CD8-positive, alpha-beta memory T cell (primary cell): ENCODE measurements at regions not wholly inside any gene's neighbourhood (a gene's known extent, or its start where the extent isn't known, plus 50 kb on each side); places are given as distances from the start of the nearest gene placed in this dataset.

ENCODE experiments used
- CTCF ChIA-PET: fragments of 350-600 bp; sonication (Branson Sonifier 250); formaldehyde crosslinking; loops from one replicate; lab custom pipeline; 2021; ENCODE audit warnings: antibody characterized with exemption; lab: Charles Lee
- POLR2A ChIA-PET: fragments of 350-600 bp; sonication (Branson Sonifier 250); formaldehyde crosslinking; loops from one replicate; lab custom pipeline; 2021; ENCODE audit warnings: antibody characterized with exemption; lab: Charles Lee
- DNase-seq, 5 donors: peaks; one replicate each; pipeline versions ENCODE4 v3.0.0 to v3.0.0-alpha.2; 2020 to 2022; ENCODE audit warnings: mixed read lengths in 1 of 5
- H3K27ac ChIP-seq: one replicate; pipeline ENCODE4 v1.7.0; 2013; ENCODE audit warnings: low read depth, mild to moderate bottlenecking, low read length, moderate library complexity
- H3K27me3 ChIP-seq: 2 replicates; pipeline ENCODE4 v1.7.0; 2013; ENCODE audit warnings: low read length, mild to moderate bottlenecking; ENCODE audit not compliant: insufficient read depth, poor library complexity, severe bottlenecking
- H3K36me3 ChIP-seq: 2 replicates; pipeline ENCODE4 v1.7.0; 2013; ENCODE audit warnings: mild to moderate bottlenecking, low read length, moderate library complexity; ENCODE audit not compliant: insufficient read depth
- H3K4me1 ChIP-seq: 2 replicates; pipeline ENCODE4 v1.7.0; 2013; ENCODE audit warnings: mild to moderate bottlenecking, low read length, moderate library complexity; ENCODE audit not compliant: insufficient read depth
- H3K4me3 ChIP-seq: 2 replicates; pipeline ENCODE4 v1.7.0; 2013; ENCODE audit warnings: mild to moderate bottlenecking, low read length
- H3K9me3 ChIP-seq: 2 replicates; pipeline ENCODE4 v1.7.0; 2013; ENCODE audit warnings: mild to moderate bottlenecking, low read length
- H3K27ac Mint-ChIP-seq, 8 donors: one replicate each; pipeline ENCODE4 v1.8.0; 2020 to 2021; ENCODE audit warnings: mixed read lengths in 8 of 8, mild to moderate bottlenecking in 6 of 8, inconsistent platforms in 3 of 8, moderate library complexity in 3 of 8
- H3K27me3 Mint-ChIP-seq, 2 donors: one replicate each; pipeline ENCODE4 v1.8.0; 2020 to 2021; ENCODE audit warnings: mixed read lengths in 2 of 2, mild to moderate bottlenecking in 1 of 2, moderate library complexity in 1 of 2
- H3K36me3 Mint-ChIP-seq, 3 donors: one replicate each; pipeline ENCODE4 v1.8.0; 2020 to 2021; ENCODE audit warnings: mixed read lengths in 3 of 3, inconsistent platforms in 1 of 3, mild to moderate bottlenecking in 1 of 3
- H3K4me1 Mint-ChIP-seq, 3 donors: one replicate each; pipeline ENCODE4 v1.8.0; 2020 to 2021; ENCODE audit warnings: mixed read lengths in 3 of 3, inconsistent platforms in 1 of 3, mild to moderate bottlenecking in 1 of 3
- H3K4me3 Mint-ChIP-seq, 7 donors: one replicate each; pipeline ENCODE4 v1.8.0; 2020 to 2021; ENCODE audit warnings: mixed read lengths in 7 of 7, mild to moderate bottlenecking in 6 of 7, moderate library complexity in 4 of 7, inconsistent platforms in 2 of 7
- H3K9me3 Mint-ChIP-seq, 5 donors: one replicate each; pipeline ENCODE4 v1.8.0; 2020 to 2022; ENCODE audit warnings: mixed read lengths in 5 of 5, mild to moderate bottlenecking in 3 of 5, moderate library complexity in 2 of 5, inconsistent platforms in 1 of 5

- Histone ChIP-seq H3K4me1 (no peaks in the 10 kb centered on the region), H3K27ac (no peak overlapping the region), H3K27me3 (no peaks in the 10 kb centered on the region), H3K9me3 (no peaks in the 10 kb centered on the region), H3K36me3 (no peaks in the 10 kb centered on the region), H3K4me3 (no peak overlapping the region)
- Mint-ChIP-seq H3K27ac (no peak overlapping the region), H3K4me1 (no peaks in the 10 kb centered on the region), H3K27me3 (no peaks in the 10 kb centered on the region), H3K9me3 (peaks cover 0 to 7% (median 0%) of the 10 kb centered on the region in 5 donors), H3K36me3 (no peaks in the 10 kb centered on the region), H3K4me3 (no peak overlapping the region)
- DNase-seq = no peak
- POLR2A ChIA-PET = no interaction called here
- CTCF ChIA-PET = no interaction called here
Observed at GRCh38 chr13:105547851-105548250, 987.6 kb downstream of the EFNB2 start.

DNA sequence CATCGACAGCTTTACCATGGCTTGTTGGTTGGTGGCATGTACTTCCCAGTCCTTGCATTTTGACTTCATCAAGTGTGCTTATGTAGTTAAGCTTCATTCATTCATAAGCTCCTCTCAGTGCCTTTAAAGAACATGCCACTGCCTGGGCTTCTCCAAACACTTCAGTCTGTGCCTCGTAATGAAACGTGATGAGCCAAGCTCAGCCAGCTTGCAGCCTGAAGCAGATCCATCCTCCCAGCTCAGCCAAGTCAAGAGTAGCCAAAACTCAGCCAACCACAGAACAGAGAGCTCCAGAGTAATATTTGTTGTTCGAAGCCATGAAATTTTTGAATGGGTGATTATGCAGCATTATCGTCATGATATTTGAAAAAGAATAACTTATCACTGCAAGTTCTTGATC lies 989.7 kb downstream of the EFNB2 start:
- Mint-ChIP-seq H3K9me3 (peaks cover 0 to 7% (median 0%) of the 10 kb centered on the region in 5 donors), H3K4me3 (no peak overlapping the region), H3K27ac (no peak overlapping the region), H3K36me3 (no peaks in the 10 kb centered on the region), H3K27me3 (no peaks in the 10 kb centered on the region), H3K4me1 (no peaks in the 10 kb centered on the region)
- Histone ChIP-seq H3K27me3 (no peaks in the 10 kb centered on the region), H3K4me3 (no peak overlapping the region), H3K36me3 (no peaks in the 10 kb centered on the region), H3K27ac (no peak overlapping the region), H3K9me3 (no peaks in the 10 kb centered on the region), H3K4me1 (no peaks in the 10 kb centered on the region)
- CTCF ChIA-PET = no interaction called here
- POLR2A ChIA-PET = no interaction called here
- DNase-seq = no peak

DNA sequence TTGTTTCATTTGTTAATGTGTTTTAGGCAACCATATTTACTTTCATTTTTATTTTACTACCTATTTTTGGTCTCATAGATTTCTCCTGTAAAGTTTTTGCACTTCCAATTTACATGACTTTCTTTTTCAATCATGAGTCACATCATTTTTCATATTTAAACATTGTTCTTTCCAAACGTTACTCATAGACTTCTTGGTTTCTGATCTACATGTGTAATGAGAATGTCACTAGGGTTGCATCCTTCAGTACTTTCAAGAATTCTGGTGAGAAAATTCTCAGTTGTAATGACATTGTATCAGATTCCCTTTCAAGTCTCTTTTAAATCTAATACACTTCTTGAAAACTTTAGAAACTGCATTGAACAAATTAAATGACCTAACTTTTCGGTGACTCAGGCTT lies 991.7 kb downstream of the EFNB2 start:
- H3K27ac Mint-ChIP-seq = no peak overlapping the region
- Histone ChIP-seq H3K27me3 (no peaks in the 10 kb centered on the region), H3K4me1 (no peaks in the 10 kb centered on the region), H3K4me3 (no peak overlapping the region), H3K36me3 (no peaks in the 10 kb centered on the region), H3K9me3 (no peaks in the 10 kb centered on the region), H3K27ac (no peak overlapping the region)
- no peaks in the 10 kb centered on the region for H3K27me3 Mint-ChIP-seq
- no peak for DNase-seq
- ChIA-PET CTCF (no interaction called here), POLR2A (no interaction called here)
- no peaks in the 10 kb centered on the region for H3K4me1 Mint-ChIP-seq
- no peak overlapping the region for H3K4me3 Mint-ChIP-seq
- H3K36me3 Mint-ChIP-seq = no peaks in the 10 kb centered on the region
- peaks cover 0 to 7% (median 0%) of the 10 kb centered on the region in 5 donors for H3K9me3 Mint-ChIP-seq

DNA sequence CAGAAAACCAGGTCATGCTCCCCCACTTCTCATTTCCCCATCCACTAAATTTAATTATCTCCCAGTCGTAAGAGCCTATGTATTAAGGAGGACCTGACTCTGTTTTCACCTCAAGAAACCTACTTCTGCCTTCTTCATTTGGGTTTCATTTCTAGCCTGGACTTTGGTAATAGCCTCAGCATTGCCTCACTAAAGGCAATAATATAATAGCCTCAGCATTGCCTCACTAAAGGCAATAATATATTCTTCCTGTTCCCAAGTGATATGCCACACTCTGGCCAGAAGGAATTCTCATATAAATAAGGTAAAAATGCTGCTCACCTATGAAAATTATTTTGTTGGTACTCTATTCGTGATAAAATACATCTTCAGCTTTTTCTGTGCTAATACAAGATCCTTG lies 993.9 kb downstream of the EFNB2 start:
- CTCF ChIA-PET = no interaction called here
- H3K36me3 Mint-ChIP-seq = no peaks in the 10 kb centered on the region
- H3K36me3 ChIP-seq = no peaks in the 10 kb centered on the region
- no peak overlapping the region for H3K4me3 ChIP-seq
- H3K4me1 Mint-ChIP-seq = no peaks in the 10 kb centered on the region
- H3K27me3 Mint-ChIP-seq = no peaks in the 10 kb centered on the region
- no peaks in the 10 kb centered on the region for H3K27me3 ChIP-seq
- no peak for DNase-seq
- no peak overlapping the region for H3K27ac Mint-ChIP-seq
- peaks cover 0 to 7% (median 0%) of the 10 kb centered on the region in 5 donors for H3K9me3 Mint-ChIP-seq
- no peak overlapping the region for H3K27ac ChIP-seq
- no peaks in the 10 kb centered on the region for H3K4me1 ChIP-seq
- no peaks in the 10 kb centered on the region for H3K9me3 ChIP-seq
- POLR2A ChIA-PET = no interaction called here
- H3K4me3 Mint-ChIP-seq = no peak overlapping the region

GRCh38 chr13:105538346-105538745 lies 997.1 kb downstream of the EFNB2 start:
- Histone ChIP-seq H3K36me3 (no peaks in the 10 kb centered on the region), H3K9me3 (no peaks in the 10 kb centered on the region), H3K27me3 (no peaks in the 10 kb centered on the region), H3K27ac (no peak overlapping the region), H3K4me3 (no peak overlapping the region), H3K4me1 (no peaks in the 10 kb centered on the region)
- Mint-ChIP-seq H3K9me3 (no peaks in the 10 kb centered on the region), H3K27me3 (no peaks in the 10 kb centered on the region), H3K4me3 (no peak overlapping the region), H3K27ac (no peak overlapping the region), H3K36me3 (no peaks in the 10 kb centered on the region), H3K4me1 (no peaks in the 10 kb centered on the region)
- POLR2A ChIA-PET = no interaction called here
- DNase-seq = no peak
- CTCF ChIA-PET = no interaction called here

- no peak for DNase-seq
- Histone ChIP-seq H3K27me3 (no peaks in the 10 kb centered on the region), H3K4me3 (no peak overlapping the region), H3K27ac (no peak overlapping the region), H3K9me3 (no peaks in the 10 kb centered on the region), H3K4me1 (no peaks in the 10 kb centered on the region), H3K36me3 (no peaks in the 10 kb centered on the region)
- H3K4me3 Mint-ChIP-seq = no peak overlapping the region
- no peaks in the 10 kb centered on the region for H3K36me3 Mint-ChIP-seq
- ChIA-PET POLR2A (no interaction called here), CTCF (no interaction called here)
- peaks cover 0 to 6% (median 0%) of the 10 kb centered on the region in 5 donors for H3K9me3 Mint-ChIP-seq
- H3K27ac Mint-ChIP-seq = no peak overlapping the region
- H3K4me1 Mint-ChIP-seq = no peaks in the 10 kb centered on the region
- no peaks in the 10 kb centered on the region for H3K27me3 Mint-ChIP-seq
Observed at GRCh38 chr13:105537113-105537512, 998.3 kb downstream of the EFNB2 start.

GRCh38 chr13:105530468-105530867 lies 1005.0 kb downstream of the EFNB2 start:
- no peak for DNase-seq
- no peak overlapping the region for H3K27ac Mint-ChIP-seq
- H3K4me1 Mint-ChIP-seq = no peaks in the 10 kb centered on the region
- no peaks in the 10 kb centered on the region for H3K27me3 Mint-ChIP-seq
- H3K4me3 ChIP-seq = no peak overlapping the region
- H3K9me3 Mint-ChIP-seq = peaks cover 0 to 9% (median 2%) of the 10 kb centered on the region in 5 donors
- H3K36me3 Mint-ChIP-seq = no peaks in the 10 kb centered on the region
- no peaks in the 10 kb centered on the region for H3K9me3 ChIP-seq
- H3K4me1 ChIP-seq = no peaks in the 10 kb centered on the region
- H3K4me3 Mint-ChIP-seq = no peak overlapping the region
- CTCF ChIA-PET = no interaction called here
- H3K27me3 ChIP-seq = no peaks in the 10 kb centered on the region
- H3K36me3 ChIP-seq = no peaks in the 10 kb centered on the region
- POLR2A ChIA-PET = no interaction called here
- no peak overlapping the region for H3K27ac ChIP-seq

DNA sequence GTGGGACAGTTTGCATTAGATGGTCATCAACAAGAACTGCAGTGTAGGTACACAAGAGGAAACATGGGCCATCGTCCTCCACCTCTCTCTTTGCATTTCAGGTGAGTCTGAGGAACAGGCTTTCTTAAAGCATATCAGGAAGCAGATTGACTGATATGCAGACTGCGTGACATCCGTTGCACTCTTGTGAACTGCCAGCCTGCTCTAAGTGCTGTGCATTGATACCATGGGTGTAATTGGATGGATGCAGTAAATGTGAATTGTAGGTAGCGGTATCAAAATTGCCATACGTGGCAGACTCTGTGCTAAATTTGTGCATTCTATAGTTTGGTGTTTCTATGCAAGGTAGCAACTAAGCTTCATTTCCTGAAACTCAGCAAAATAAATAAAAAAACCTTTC lies 1008.3 kb downstream of the EFNB2 start:
- H3K4me1 Mint-ChIP-seq = no peaks in the 10 kb centered on the region
- Histone ChIP-seq H3K27ac (no peak overlapping the region), H3K9me3 (no peaks in the 10 kb centered on the region), H3K4me1 (no peaks in the 10 kb centered on the region), H3K4me3 (no peak overlapping the region), H3K36me3 (no peaks in the 10 kb centered on the region), H3K27me3 (no peaks in the 10 kb centered on the region)
- H3K4me3 Mint-ChIP-seq = no peak overlapping the region
- H3K27ac Mint-ChIP-seq = no peak overlapping the region
- no peak for DNase-seq
- POLR2A ChIA-PET = no interaction called here
- H3K9me3 Mint-ChIP-seq = peaks cover 0 to 5% (median 3%) of the 10 kb centered on the region in 5 donors
- no peaks in the 10 kb centered on the region for H3K36me3 Mint-ChIP-seq
- H3K27me3 Mint-ChIP-seq = no peaks in the 10 kb centered on the region
- CTCF ChIA-PET = no interaction called here

GRCh38 chr13:105519771-105520170 lies 1015.7 kb downstream of the EFNB2 start:
- Mint-ChIP-seq H3K9me3 (peaks cover under 1 to 4% (median 2%) of the 10 kb centered on the region in 5 donors), H3K27ac (no peak overlapping the region), H3K27me3 (no peaks in the 10 kb centered on the region), H3K36me3 (no peaks in the 10 kb centered on the region), H3K4me1 (no peaks in the 10 kb centered on the region), H3K4me3 (no peak overlapping the region)
- Histone ChIP-seq H3K9me3 (no peaks in the 10 kb centered on the region), H3K4me1 (no peaks in the 10 kb centered on the region), H3K4me3 (no peak overlapping the region), H3K27me3 (no peaks in the 10 kb centered on the region), H3K36me3 (no peaks in the 10 kb centered on the region), H3K27ac (no peak overlapping the region)
- DNase-seq = no peak
- ChIA-PET CTCF (no interaction called here), POLR2A (no interaction called here)
